ENCODE measurements at regions not wholly inside any gene's neighbourhood (a gene's known extent, or its start where the extent isn't known, plus 50 kb on each side); places are given as distances from the start of the nearest gene placed in this dataset.

DNA sequence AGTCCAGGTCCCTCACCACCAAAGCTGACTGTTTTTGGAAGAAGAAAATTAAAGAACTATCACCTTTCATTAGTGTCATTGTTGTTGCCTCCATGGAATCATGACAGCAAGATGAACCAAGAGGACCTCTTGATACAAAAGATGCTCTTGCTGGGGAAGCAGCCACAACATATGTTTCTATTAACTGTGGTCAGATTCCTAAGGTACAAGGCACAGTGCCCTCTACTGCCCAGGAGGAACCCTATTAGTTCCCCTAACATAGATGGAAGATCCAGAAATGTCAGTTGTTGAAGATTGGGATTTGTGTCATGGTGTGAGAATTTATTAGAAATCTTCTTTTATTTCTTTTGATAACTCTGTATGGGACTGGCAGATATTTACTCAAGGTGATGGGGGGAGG, 188.2 kb upstream of the ANKFN1 start:
- TF ChIP-seq CTCF (IDR thresholded peaks at IDR 0.05), result no peak
- no peak for TF ChIP-seq POLR2A (IDR thresholded peaks at IDR 0.05)
- TF ChIP-seq POLR2AphosphoS5 (IDR thresholded peaks at IDR 0.05), result no peak
